Retinal pigment epithelial cell (primary cell): ENCODE measurements at regions not wholly inside any gene's neighbourhood (a gene's known extent, or its start where the extent isn't known, plus 50 kb on each side); places are given as distances from the start of the nearest gene placed in this dataset.

Experiments
- DNase-seq: peaks from one replicate; pipeline ENCODE4 v3.0.0-alpha.2; 2010; ENCODE audit warnings: low read depth
- H3K4me3 ChIP-seq: 2 replicates; pipeline ENCODE4 v1.5.1; 2011; ENCODE audit warnings: mild to moderate bottlenecking, low read length, control low read depth, moderate library complexity
- CTCF ChIP-seq: conservative IDR thresholded peaks from 2 replicates; pipeline ENCODE4 v1.5.1; 2011; ENCODE audit warnings: low read depth, low read length, control low read depth, inconsistent platforms

- TF ChIP-seq CTCF: no peak
- no peak for DNase-seq
- no peak overlapping the region for H3K4me3 ChIP-seq
These were observed 1536.4 kb upstream of the FLRT2 start for GRCh38 chr14:83993545-83993944.

DNA sequence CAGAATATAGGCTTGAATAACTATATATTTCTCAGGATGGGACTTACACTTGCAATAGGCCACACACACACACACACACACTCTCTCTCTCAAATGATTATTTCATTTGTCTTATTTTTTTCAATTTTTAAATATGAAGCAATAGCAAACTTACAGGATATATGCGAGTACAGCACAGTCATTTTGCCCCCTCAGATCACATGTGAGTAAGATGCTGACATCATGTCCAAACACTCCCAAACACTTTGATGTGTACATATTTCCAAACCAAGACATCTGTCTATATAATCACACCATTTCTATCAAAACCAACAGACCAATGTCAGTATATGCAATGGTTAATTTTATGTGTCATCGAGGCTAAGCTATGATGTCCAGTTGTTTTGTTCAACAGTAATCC is 1535.9 kb upstream of the FLRT2 start:
- no peak for TF ChIP-seq CTCF
- no peak for DNase-seq
- H3K4me3 ChIP-seq: no peak overlapping the region

- TF ChIP-seq CTCF: no peak
- H3K4me3 ChIP-seq: no peak overlapping the region
- DNase-seq: no peak
These were observed 1528.9 kb upstream of the FLRT2 start for GRCh38 chr14:84001023-84001422.

GRCh38 chr14:84003346-84003745 is 1526.6 kb upstream of the FLRT2 start:
- no peak for TF ChIP-seq CTCF
- no peak overlapping the region for H3K4me3 ChIP-seq
- DNase-seq: no peak

DNA sequence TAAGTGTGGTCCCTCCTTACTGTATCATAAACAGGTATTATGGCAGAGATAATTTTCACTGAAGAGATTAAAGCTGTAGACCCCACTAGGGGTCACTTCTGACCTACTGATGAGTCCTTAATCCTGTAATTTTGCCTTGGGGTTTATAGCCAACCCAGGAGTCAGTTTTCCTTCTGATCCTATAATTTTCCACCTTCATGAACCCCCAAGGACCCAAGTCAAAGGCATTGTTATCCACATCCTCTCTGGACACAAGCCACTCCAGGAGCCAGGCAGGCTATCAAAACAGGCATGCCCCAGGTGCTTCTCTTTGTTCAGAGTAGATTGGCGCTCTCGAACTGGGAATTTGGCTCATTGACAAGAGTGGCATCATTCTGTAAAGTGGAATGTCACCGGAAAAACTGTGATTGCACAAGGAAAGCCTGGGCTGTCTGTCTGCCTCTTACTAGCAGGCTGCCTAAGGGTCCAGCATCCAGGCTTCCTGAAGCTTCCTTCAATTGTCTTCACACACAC is 1523.2 kb upstream of the FLRT2 start:
- DNase-seq: no peak
- TF ChIP-seq CTCF: no peak
- no peak overlapping the region for H3K4me3 ChIP-seq

- TF ChIP-seq CTCF: no peak
- DNase-seq: no peak
- H3K4me3 ChIP-seq: no peak overlapping the region
These were observed 1516.5 kb upstream of the FLRT2 start for GRCh38 chr14:84013424-84013823.

DNA sequence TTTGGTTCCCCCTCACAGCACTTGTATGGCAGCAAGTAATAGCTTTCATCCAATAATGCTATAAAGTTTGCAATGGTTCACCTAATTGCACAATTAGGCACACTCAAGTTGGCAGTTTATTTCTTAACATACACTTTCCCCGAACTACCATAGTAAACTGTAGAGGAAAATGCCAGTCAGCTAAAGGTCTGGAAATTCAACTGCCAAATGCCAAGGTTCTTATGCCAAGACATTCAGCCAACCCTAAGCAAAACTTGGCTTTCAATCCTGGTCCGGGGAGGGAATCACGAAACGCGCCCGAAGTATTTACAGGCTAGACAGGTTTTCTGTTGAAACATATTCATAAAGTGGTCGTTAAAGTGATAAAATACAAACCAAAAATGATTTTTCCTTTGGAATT is 1512.4 kb upstream of the FLRT2 start:
- no peak for TF ChIP-seq CTCF
- H3K4me3 ChIP-seq: no peak overlapping the region
- DNase-seq: no peak
